22Rv1 (cell line): ENCODE measurements at regions not wholly inside any gene's neighbourhood (a gene's known extent, or its start where the extent isn't known, plus 50 kb on each side); places are given as distances from the start of the nearest gene placed in this dataset.

Source experiments
- H3K27ac ChIP-seq: fragments of 450-650 bp; 2 replicates; pipeline ENCODE4 v1.5.1; 2017
- CTCF ChIP-seq: fragments of 450-650 bp; IDR thresholded peaks from 2 replicates; pipeline ENCODE4 v1.5.1; 2017; ENCODE audit warnings: mild to moderate bottlenecking
- ZFX ChIP-seq: fragments of 450-650 bp; IDR thresholded peaks from 2 replicates; pipeline ENCODE4 v1.6.1; 2017; ENCODE audit warnings: antibody characterized with exemption, borderline replicate concordance

GRCh38 chr3:168620854-168621253 is 525.1 kb upstream of the GOLIM4 start:
- TF ChIP-seq CTCF (peak; percentile 85), ZFX (no peak)
- H3K27ac ChIP-seq: no peak overlapping the region

GRCh38 chr3:168618827-168619470 is 523.2 kb upstream of the GOLIM4 start:
- TF ChIP-seq ZFX (no peak), CTCF (no peak)
- no peak overlapping the region for H3K27ac ChIP-seq

GRCh38 chr3:168617658-168618057 is 521.9 kb upstream of the GOLIM4 start:
- no peak overlapping the region for H3K27ac ChIP-seq

GRCh38 chr3:168616915-168617314 is 521.2 kb upstream of the GOLIM4 start:
- no peak for TF ChIP-seq ZFX
- TF ChIP-seq CTCF: no peak
- no peak overlapping the region for H3K27ac ChIP-seq

More at GRCh38 chr3:168617658-168618057, 521.9 kb upstream of the GOLIM4 start:
- TF ChIP-seq ZFX (no peak), CTCF (no peak)

- TF ChIP-seq ZFX: no peak
- no peak for TF ChIP-seq CTCF
- H3K27ac ChIP-seq: no peak overlapping the region
These were observed 519.8 kb upstream of the GOLIM4 start for GRCh38 chr3:168615493-168616020.

- no peak overlapping the region for H3K27ac ChIP-seq
- TF ChIP-seq CTCF (no peak), ZFX (no peak)
These were observed 517.4 kb upstream of the GOLIM4 start for GRCh38 chr3:168613151-168613550.

GRCh38 chr3:168612671-168613070 is 516.9 kb upstream of the GOLIM4 start:
- no peak for TF ChIP-seq CTCF
- TF ChIP-seq ZFX: no peak
- no peak overlapping the region for H3K27ac ChIP-seq
